HEK293T (cell line): ENCODE measurements at regions not wholly inside any gene's neighbourhood (a gene's known extent, or its start where the extent isn't known, plus 50 kb on each side); places are given as distances from the start of the nearest gene placed in this dataset.

Experiments used
- CTCF ChIA-PET: fragments of 350-600 bp; formaldehyde crosslinking; extraction: SDS; loops from one replicate; lab custom pipeline; 2021; ENCODE audit warnings: antibody characterized with exemption, inconsistent platforms; lab: Yijun Ruan, JAX
- POLR2A ChIA-PET: fragments of 350-600 bp; formaldehyde crosslinking; extraction: SDS; loops from one replicate; lab custom pipeline; 2020; ENCODE audit warnings: antibody characterized with exemption, inconsistent platforms; lab: Yijun Ruan, JAX
- DNase-seq: peaks from one replicate; pipeline ENCODE4 v3.0.0; 2012; ENCODE audit warnings: mixed read lengths; ENCODE audit errors: extremely low spot score
- ARNT ChIP-seq: fragments of 450-650 bp; IDR thresholded peaks from 2 replicates; pipeline ENCODE4 v1.6.1; 2017; ENCODE audit warnings: mild to moderate bottlenecking
- BHLHE40 ChIP-seq: fragments of 450-650 bp; IDR thresholded peaks from 2 replicates; pipeline ENCODE4 v1.6.1; 2016; ENCODE audit warnings: mild to moderate bottlenecking, moderate library complexity, borderline replicate concordance
- CTBP1 ChIP-seq: fragments of 450-650 bp; IDR thresholded peaks from 2 replicates; pipeline ENCODE4 v1.6.1; 2016; ENCODE audit warnings: borderline replicate concordance
- ELF4 ChIP-seq: fragments of 450-650 bp; IDR thresholded peaks from 2 replicates; pipeline ENCODE4 v1.6.1; 2017; ENCODE audit warnings: antibody characterized with exemption
- FOXA1 ChIP-seq: fragments of 450-650 bp; IDR thresholded peaks from 2 replicates; pipeline ENCODE4 v1.6.1; 2016; ENCODE audit warnings: mild to moderate bottlenecking
- FOXK2 ChIP-seq: fragments of 450-650 bp; IDR thresholded peaks from 2 replicates; pipeline ENCODE4 v1.6.1; 2016; ENCODE audit warnings: mild to moderate bottlenecking
- FOXM1 ChIP-seq: fragments of 450-650 bp; IDR thresholded peaks from 2 replicates; pipeline ENCODE4 v1.6.1; 2017; ENCODE audit warnings: mild to moderate bottlenecking, borderline replicate concordance
- HDGF ChIP-seq: fragments of 450-650 bp; IDR thresholded peaks from 2 replicates; pipeline ENCODE4 v1.6.1; 2017; ENCODE audit warnings: antibody characterized with exemption, borderline replicate concordance
- L3MBTL2 ChIP-seq: fragments of 450-650 bp; conservative IDR thresholded peaks from 2 replicates; pipeline ENCODE4 v1.6.1; 2016; ENCODE audit warnings: mild to moderate bottlenecking
- LEF1 ChIP-seq: fragments of 450-650 bp; IDR thresholded peaks from 2 replicates; pipeline ENCODE4 v1.6.1; 2017; ENCODE audit warnings: mild to moderate bottlenecking, borderline replicate concordance
- NFRKB ChIP-seq: fragments of 450-650 bp; IDR thresholded peaks from 2 replicates; pipeline ENCODE4 v1.6.1; 2016; ENCODE audit warnings: mild to moderate bottlenecking, moderate library complexity
- SP1 ChIP-seq: fragments of 450-650 bp; IDR thresholded peaks from 2 replicates; pipeline ENCODE4 v1.6.1; 2017
- SUZ12 ChIP-seq: fragments of 450-650 bp; IDR thresholded peaks from 2 replicates; pipeline ENCODE4 v1.6.1; 2016; ENCODE audit warnings: mild to moderate bottlenecking
- TARDBP ChIP-seq: fragments of 450-650 bp; IDR thresholded peaks from 2 replicates; pipeline ENCODE4 v1.6.1; 2016
- ZNF384 ChIP-seq: fragments of 450-650 bp; IDR thresholded peaks from 2 replicates; pipeline ENCODE4 v1.6.1; 2016
- TF ChIP-seq, protein P1 (sequence below): fragments of 450-650 bp; IDR thresholded peaks from 2 replicates; pipeline ENCODE4 v1.6.1; 2016

DNA sequence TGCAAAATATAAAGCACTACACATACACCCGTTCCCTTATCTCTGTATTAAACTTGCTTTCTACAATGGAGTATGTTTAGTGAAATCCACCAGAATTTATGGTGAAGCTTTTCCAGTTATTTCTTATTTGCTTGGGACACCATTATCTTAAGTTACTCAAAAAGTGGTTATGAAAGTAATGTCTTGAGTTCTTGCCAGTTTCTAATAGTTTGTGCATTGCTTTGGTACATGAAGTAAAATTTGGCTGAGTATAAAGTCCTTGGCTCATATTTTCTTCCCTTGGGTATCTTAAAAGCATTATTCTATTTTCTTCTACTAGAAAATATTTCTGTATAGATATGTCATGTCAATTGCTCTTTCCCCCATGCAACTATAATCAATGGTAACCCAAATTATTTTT, 85.2 kb downstream of the POLR1F start:
- ChIA-PET POLR2A (no interaction called here), CTCF (no interaction called here)
- no peak for DNase-seq
- TF ChIP-seq FOXM1 (no peak), TARDBP (no peak), HDGF (no peak), ELF4 (no peak), BHLHE40 (no peak), SP1 (no peak), CTBP1 (no peak), FOXK2 (no peak), ARNT (no peak), ZNF384 (no peak), NFRKB (no peak), SUZ12 (no peak), L3MBTL2 (no peak), LEF1 (no peak), FOXA1 (no peak)
- TF ChIP-seq, protein P1, sequence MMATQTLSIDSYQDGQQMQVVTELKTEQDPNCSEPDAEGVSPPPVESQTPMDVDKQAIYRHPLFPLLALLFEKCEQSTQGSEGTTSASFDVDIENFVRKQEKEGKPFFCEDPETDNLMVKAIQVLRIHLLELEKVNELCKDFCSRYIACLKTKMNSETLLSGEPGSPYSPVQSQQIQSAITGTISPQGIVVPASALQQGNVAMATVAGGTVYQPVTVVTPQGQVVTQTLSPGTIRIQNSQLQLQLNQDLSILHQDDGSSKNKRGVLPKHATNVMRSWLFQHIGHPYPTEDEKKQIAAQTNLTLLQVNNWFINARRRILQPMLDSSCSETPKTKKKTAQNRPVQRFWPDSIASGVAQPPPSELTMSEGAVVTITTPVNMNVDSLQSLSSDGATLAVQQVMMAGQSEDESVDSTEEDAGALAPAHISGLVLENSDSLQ = no peak

DNA sequence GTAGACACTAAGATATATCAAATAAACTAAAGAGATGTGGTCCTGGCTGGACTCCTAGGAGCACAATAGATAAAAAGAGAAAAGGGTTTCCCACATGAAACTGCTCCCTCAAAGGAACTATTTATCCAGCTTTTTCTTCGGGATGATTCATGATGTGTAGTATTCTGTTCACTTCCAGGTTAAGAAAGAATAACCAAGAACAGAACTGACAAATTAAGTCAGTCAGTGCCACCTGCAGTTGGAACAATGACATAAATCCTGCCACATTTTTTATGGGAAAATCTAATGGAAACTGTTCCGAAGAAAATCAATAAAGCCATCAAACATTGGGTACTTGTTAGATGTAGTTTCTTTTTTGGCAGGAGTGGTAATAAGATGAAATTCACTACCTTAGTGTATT, 87.1 kb downstream of the POLR1F start:
- CTCF ChIA-PET = no interaction called here
- TF ChIP-seq ELF4 = no peak
- TF ChIP-seq BHLHE40 = no peak
- TF ChIP-seq NFRKB = no peak
- TF ChIP-seq FOXM1 = no peak
- no peak for TF ChIP-seq FOXA1
- TF ChIP-seq CTBP1 = no peak
- no peak for TF ChIP-seq ARNT
- TF ChIP-seq TARDBP = no peak
- no peak for TF ChIP-seq L3MBTL2
- no peak for TF ChIP-seq SUZ12
- no peak for TF ChIP-seq FOXK2
- no peak for DNase-seq
- POLR2A ChIA-PET = no interaction called here

DNA sequence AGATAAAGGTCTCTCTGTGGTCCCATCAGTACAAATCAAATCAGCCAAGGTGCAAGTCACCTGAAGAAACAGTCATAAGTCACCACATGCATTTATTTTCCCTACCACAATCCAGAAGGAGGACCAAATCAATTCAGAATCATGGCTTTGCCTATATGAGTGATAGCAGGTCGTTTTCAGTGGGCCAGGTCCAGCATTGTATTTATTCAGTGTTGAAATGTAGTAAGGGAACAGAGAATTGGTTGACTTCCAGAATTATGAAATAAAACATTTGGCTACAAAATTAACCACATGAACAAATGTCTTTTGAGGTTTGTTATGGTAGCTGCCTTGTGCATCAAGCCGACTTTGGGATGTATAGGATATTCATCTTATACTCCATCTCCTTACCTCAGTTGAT, 88.4 kb downstream of the POLR1F start:
- DNase-seq = no peak
- no peak for TF ChIP-seq ZNF384
- no peak for TF ChIP-seq CTBP1
- TF ChIP-seq LEF1 = no peak
- TF ChIP-seq FOXK2 = no peak
- TF ChIP-seq L3MBTL2 = no peak
- no peak for TF ChIP-seq SP1
- no peak for TF ChIP-seq SUZ12
- no peak for TF ChIP-seq ARNT
- no peak for TF ChIP-seq FOXA1
- TF ChIP-seq, protein P1 = no peak
- no peak for TF ChIP-seq NFRKB
- TF ChIP-seq FOXM1 = no peak
- no peak for TF ChIP-seq TARDBP
- no peak for TF ChIP-seq BHLHE40
- no peak for TF ChIP-seq ELF4
- TF ChIP-seq HDGF = no peak
- ChIA-PET POLR2A (no interaction called here), CTCF (no interaction called here)

DNA sequence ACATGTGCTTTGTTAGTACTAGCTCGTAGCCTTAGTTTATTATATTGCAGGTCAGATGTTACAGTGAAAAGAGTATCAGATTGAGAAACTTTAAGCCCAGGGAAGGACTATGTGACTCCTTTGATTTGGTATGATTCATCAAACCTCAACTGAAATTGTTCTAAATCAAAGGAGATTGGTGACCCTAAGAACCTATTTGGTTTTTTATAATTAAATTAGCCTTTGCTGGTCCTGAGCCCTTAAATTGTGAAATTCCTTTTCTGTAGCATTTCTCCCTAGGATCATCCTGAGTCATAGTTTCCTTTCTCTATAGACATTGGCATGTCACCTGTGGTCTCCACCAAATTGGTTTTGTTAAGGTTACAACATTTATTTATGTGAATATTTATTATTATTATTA, 89.7 kb downstream of the POLR1F start:
- TF ChIP-seq NFRKB (no peak), L3MBTL2 (no peak), ZNF384 (no peak), FOXK2 (no peak), CTBP1 (no peak), SUZ12 (no peak), LEF1 (no peak), FOXM1 (no peak), SP1 (no peak), FOXA1 (no peak), BHLHE40 (no peak), TARDBP (no peak), ELF4 (no peak), HDGF (no peak), ARNT (no peak)
- TF ChIP-seq, protein P1 = no peak

DNA sequence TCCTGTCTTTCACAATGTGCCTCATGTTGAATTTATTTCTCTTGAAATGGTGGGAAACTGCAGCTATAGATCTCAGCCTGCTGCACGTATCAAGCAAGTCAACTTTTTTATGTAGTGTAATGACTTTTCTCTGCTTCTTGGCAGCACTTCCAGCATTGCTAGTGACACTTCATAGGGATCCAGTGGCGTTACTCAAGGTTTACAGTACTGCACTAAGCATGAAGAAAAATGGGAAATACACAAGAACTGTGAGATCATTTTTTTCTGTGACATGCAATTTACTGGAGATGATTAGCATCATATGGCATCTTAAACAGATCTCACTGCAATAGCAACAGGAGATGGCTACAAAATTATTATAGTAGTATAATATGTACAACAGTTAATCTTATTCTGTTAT, 90.9 kb downstream of the POLR1F start:
- ChIA-PET CTCF (no interaction called here), POLR2A (no interaction called here)
- TF ChIP-seq TARDBP (no peak), NFRKB (no peak), ELF4 (no peak), BHLHE40 (no peak), ARNT (no peak), ZNF384 (no peak), LEF1 (no peak), FOXA1 (no peak), FOXM1 (no peak), CTBP1 (no peak), SUZ12 (no peak), SP1 (no peak), L3MBTL2 (no peak), FOXK2 (no peak), HDGF (no peak)
- TF ChIP-seq, protein P1 = no peak
- DNase-seq = no peak

More for the DNA sequence above, 89.7 kb downstream of the POLR1F start:
- ChIA-PET POLR2A (no interaction called here), CTCF (no interaction called here)
- DNase-seq = no peak
